WTC11 (cell line): ENCODE measurements at regions not wholly inside any gene's neighbourhood (a gene's known extent, or its start where the extent isn't known, plus 50 kb on each side); places are given as distances from the start of the nearest gene placed in this dataset.

Experiments used
- ATAC-seq: fragments of 200-7000 bp; cut with Tn5 transposase; 2 replicates; pipeline ENCODE4 v1.10.0; 2021; ENCODE audit warnings: mild to moderate bottlenecking, moderate library complexity
- CTCF ChIA-PET: fragments of 300-600 bp; sonication (Branson Sonifier 250); formaldehyde crosslinking; loops from one replicate; lab custom pipeline; 2021; ENCODE audit warnings: antibody characterized with exemption; lab: Charles Lee
- POLR2A ChIA-PET: fragments of 350-600 bp; sonication (Branson Sonifier 250); formaldehyde crosslinking; loops from one replicate; lab custom pipeline; 2021; ENCODE audit warnings: antibody characterized with exemption; lab: Charles Lee
- DNase-seq: peaks from one replicate; pipeline ENCODE4 v3.0.0; 2021; ENCODE audit warnings: low spot score
- H3K27ac Mint-ChIP-seq: 2 replicates; pipeline ENCODE4 v1.8.0; 2021; ENCODE audit warnings: mixed read lengths
- H3K27me3 Mint-ChIP-seq: 2 replicates; pipeline ENCODE4 v1.8.0; 2021; ENCODE audit warnings: low read depth, mild to moderate bottlenecking, moderate library complexity, mixed read lengths
- H3K36me3 Mint-ChIP-seq: 2 replicates; pipeline ENCODE4 v1.8.0; 2021; ENCODE audit warnings: mixed read lengths
- H3K4me1 Mint-ChIP-seq: 2 replicates; pipeline ENCODE4 v1.8.0; 2022; ENCODE audit warnings: mixed read lengths
- H3K4me3 Mint-ChIP-seq: 2 replicates; pipeline ENCODE4 v1.8.0; 2021; ENCODE audit warnings: mild to moderate bottlenecking, moderate library complexity, mixed read lengths
- H3K9me3 Mint-ChIP-seq: 2 replicates; pipeline ENCODE4 v1.8.0; 2021; ENCODE audit warnings: mixed read lengths
- ATF2 ChIP-seq: sonication (generic); formaldehyde crosslinking; IDR thresholded peaks from 2 replicates; pipeline ENCODE4 v1.8.1; 2022; ENCODE audit warnings: low read depth, missing genetic modification reagents, borderline replicate concordance
- CDX4 ChIP-seq: fragments of 250-450 bp; sonication (Bioruptor Pico); IDR thresholded peaks from 2 replicates; pipeline ENCODE4 v1.9.0; 2021; ENCODE audit warnings: moderate library complexity, mild to moderate bottlenecking, inconsistent platforms, borderline replicate concordance
- ETV6 ChIP-seq: sonication (generic); formaldehyde crosslinking; IDR thresholded peaks from 2 replicates; pipeline ENCODE4 v1.8.1; 2022; ENCODE audit warnings: mild to moderate bottlenecking, missing genetic modification reagents
- FOXJ3 ChIP-seq: sonication (generic); formaldehyde crosslinking; IDR thresholded peaks from 2 replicates; pipeline ENCODE4 v1.9.0; 2021; ENCODE audit warnings: missing genetic modification reagents, mild to moderate bottlenecking, borderline replicate concordance
- FOXK1 ChIP-seq: sonication (generic); formaldehyde crosslinking; IDR thresholded peaks from 2 replicates; pipeline ENCODE4 v1.8.0; 2022; ENCODE audit warnings: mild to moderate bottlenecking, moderate library complexity, missing genetic modification reagents
- GABPB1 ChIP-seq: sonication (generic); formaldehyde crosslinking; IDR thresholded peaks from 2 replicates; pipeline ENCODE4 v1.8.1; 2023; ENCODE audit warnings: mild to moderate bottlenecking, missing genetic modification reagents
- GRHL2 ChIP-seq: fragments of 250-450 bp; sonication (Bioruptor Pico); IDR thresholded peaks from 2 replicates; pipeline ENCODE4 v1.8.0; 2022; ENCODE audit warnings: mild to moderate bottlenecking, moderate library complexity; ENCODE audit not compliant: insufficient replicate concordance, severe bottlenecking
- JAZF1 ChIP-seq: fragments of 250-450 bp; sonication (Bioruptor Pico); IDR thresholded peaks from 2 replicates; pipeline ENCODE4 v1.9.0; 2021; ENCODE audit warnings: moderate library complexity, mild to moderate bottlenecking, inconsistent platforms
- MXD4 ChIP-seq: fragments of 250-450 bp; sonication (Bioruptor Pico); IDR thresholded peaks from 2 replicates; pipeline ENCODE4 v1.8.0; 2021; ENCODE audit warnings: mild to moderate bottlenecking, moderate library complexity, borderline replicate concordance
- MYBL2 ChIP-seq: sonication (generic); formaldehyde crosslinking; IDR thresholded peaks from 2 replicates; pipeline ENCODE4 v1.8.1; 2023; ENCODE audit warnings: mild to moderate bottlenecking, moderate library complexity, missing genetic modification reagents
- NFYB ChIP-seq: sonication (generic); formaldehyde crosslinking; conservative IDR thresholded peaks from 2 replicates; pipeline ENCODE4 v1.8.0; 2022; ENCODE audit warnings: low read depth, missing genetic modification reagents
- NR1H2 ChIP-seq: sonication (generic); formaldehyde crosslinking; IDR thresholded peaks from 2 replicates; pipeline ENCODE4 v1.9.0; 2021; ENCODE audit warnings: mild to moderate bottlenecking, moderate library complexity, missing genetic modification reagents
- OVOL2 ChIP-seq: fragments of 250-450 bp; sonication (Bioruptor Pico); IDR thresholded peaks from 2 replicates; pipeline ENCODE4 v1.9.0; 2021; ENCODE audit warnings: mild to moderate bottlenecking, borderline replicate concordance
- SMAD3 ChIP-seq: sonication (generic); formaldehyde crosslinking; IDR thresholded peaks from 2 replicates; pipeline ENCODE4 v1.8.0; 2022; ENCODE audit warnings: missing genetic modification reagents, mild to moderate bottlenecking, borderline replicate concordance
- TP53 ChIP-seq: sonication (generic); formaldehyde crosslinking; IDR thresholded peaks from 2 replicates; pipeline ENCODE4 v1.8.1; 2023; ENCODE audit warnings: mild to moderate bottlenecking, missing genetic modification reagents
- ZNF416 ChIP-seq: fragments of 250-450 bp; sonication (Bioruptor Pico); IDR thresholded peaks from 2 replicates; pipeline ENCODE4 v1.9.0; 2021; ENCODE audit warnings: mild to moderate bottlenecking, inconsistent platforms
- ZNF671 ChIP-seq: fragments of 250-450 bp; sonication (Bioruptor Pico); IDR thresholded peaks from 2 replicates; pipeline ENCODE4 v1.8.0; 2021; ENCODE audit warnings: mild to moderate bottlenecking
- TF ChIP-seq, protein P1 (sequence below): sonication (generic); formaldehyde crosslinking; IDR thresholded peaks from 2 replicates; pipeline ENCODE4 v1.8.1; 2022; ENCODE audit warnings: mild to moderate bottlenecking, moderate library complexity, missing genetic modification reagents
- TF ChIP-seq, protein P2 (sequence below): sonication (generic); formaldehyde crosslinking; IDR thresholded peaks from 2 replicates; pipeline ENCODE4 v1.8.1; 2023; ENCODE audit warnings: mild to moderate bottlenecking, missing genetic modification reagents, moderate library complexity
- TF ChIP-seq, protein P3 (sequence below): sonication (generic); formaldehyde crosslinking; conservative IDR thresholded peaks from 2 replicates; pipeline ENCODE4 v1.8.1; 2022; ENCODE audit warnings: mild to moderate bottlenecking, missing genetic modification reagents

DNA sequence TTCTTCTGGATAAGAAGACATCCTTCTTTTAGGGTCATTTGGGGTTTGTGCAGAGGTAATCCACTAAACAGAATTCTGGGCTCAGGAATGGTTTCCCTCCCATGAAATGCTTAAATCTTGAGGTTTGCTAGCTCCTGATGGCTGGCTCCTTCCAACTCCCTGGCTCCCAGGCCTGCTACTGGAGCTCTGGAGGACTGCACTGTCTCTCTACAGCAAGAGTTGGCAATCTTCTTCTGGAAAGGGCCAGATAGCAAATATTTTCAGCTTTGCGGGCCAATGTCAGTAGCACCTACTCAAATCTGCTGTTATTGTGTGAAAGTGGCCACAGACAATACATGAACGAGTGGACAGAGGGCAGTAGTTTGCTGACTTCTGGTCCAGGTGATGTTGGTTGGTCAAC is 174.2 kb upstream of the CTBP2 start (continued):
- TF ChIP-seq OVOL2 (CRISPR knock-in tag): no peak

- Mint-ChIP-seq H3K4me1 (no peaks in the 10 kb centered on the region), H3K27me3 (no peaks in the 10 kb centered on the region), H3K9me3 (no peaks in the 10 kb centered on the region; the same call in 1 of the 2 replicates), H3K36me3 (no peaks in the 10 kb centered on the region), H3K4me3 (no peak overlapping the region), H3K27ac (no peak overlapping the region)
- DNase-seq (no peak), ATAC-seq (no peak)
- CTCF ChIA-PET: no interaction called here
- POLR2A ChIA-PET: no interaction called here
- TF ChIP-seq ETV6: no peak
- TF ChIP-seq MXD4 (CRISPR knock-in tag): no peak
- TF ChIP-seq JAZF1 (CRISPR knock-in tag): no peak
- no peak for TF ChIP-seq FOXK1
- TF ChIP-seq, protein P1, sequence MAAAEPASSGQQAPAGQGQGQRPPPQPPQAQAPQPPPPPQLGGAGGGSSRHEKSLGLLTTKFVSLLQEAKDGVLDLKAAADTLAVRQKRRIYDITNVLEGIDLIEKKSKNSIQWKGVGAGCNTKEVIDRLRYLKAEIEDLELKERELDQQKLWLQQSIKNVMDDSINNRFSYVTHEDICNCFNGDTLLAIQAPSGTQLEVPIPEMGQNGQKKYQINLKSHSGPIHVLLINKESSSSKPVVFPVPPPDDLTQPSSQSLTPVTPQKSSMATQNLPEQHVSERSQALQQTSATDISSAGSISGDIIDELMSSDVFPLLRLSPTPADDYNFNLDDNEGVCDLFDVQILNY (CRISPR knock-in tag): no peak
- TF ChIP-seq ZNF416 (CRISPR knock-in tag): no peak
- no peak for TF ChIP-seq FOXJ3
- no peak for TF ChIP-seq GRHL2 (CRISPR knock-in tag)
- no peak for TF ChIP-seq NFYB
- no peak for TF ChIP-seq ATF2 (CRISPR knock-in tag)
- TF ChIP-seq, protein P2, sequence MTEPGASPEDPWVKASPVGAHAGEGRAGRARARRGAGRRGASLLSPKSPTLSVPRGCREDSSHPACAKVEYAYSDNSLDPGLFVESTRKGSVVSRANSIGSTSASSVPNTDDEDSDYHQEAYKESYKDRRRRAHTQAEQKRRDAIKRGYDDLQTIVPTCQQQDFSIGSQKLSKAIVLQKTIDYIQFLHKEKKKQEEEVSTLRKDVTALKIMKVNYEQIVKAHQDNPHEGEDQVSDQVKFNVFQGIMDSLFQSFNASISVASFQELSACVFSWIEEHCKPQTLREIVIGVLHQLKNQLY (CRISPR knock-in tag): no peak
- TF ChIP-seq TP53 (CRISPR knock-in tag): no peak
- TF ChIP-seq MYBL2 (CRISPR knock-in tag): no peak
- TF ChIP-seq NR1H2 (CRISPR knock-in tag): no peak
- TF ChIP-seq CDX4: no peak
- TF ChIP-seq, protein P3, sequence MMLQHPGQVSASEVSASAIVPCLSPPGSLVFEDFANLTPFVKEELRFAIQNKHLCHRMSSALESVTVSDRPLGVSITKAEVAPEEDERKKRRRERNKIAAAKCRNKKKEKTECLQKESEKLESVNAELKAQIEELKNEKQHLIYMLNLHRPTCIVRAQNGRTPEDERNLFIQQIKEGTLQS (CRISPR knock-in tag): no peak
- TF ChIP-seq SMAD3: no peak
- no peak for TF ChIP-seq ZNF671 (CRISPR knock-in tag)
These were observed 173.4 kb upstream of the CTBP2 start for GRCh38 chr10:125333769-125334168.

GRCh38 chr10:125333209-125333591 is 172.8 kb upstream of the CTBP2 start:
- ChIA-PET CTCF (no interaction called here), POLR2A (no interaction called here)
- ATAC-seq: no peak
- Mint-ChIP-seq H3K4me3 (no peak overlapping the region), H3K36me3 (no peaks in the 10 kb centered on the region), H3K27ac (no peak overlapping the region), H3K27me3 (peaks cover 4% of the 10 kb centered on the region), H3K4me1 (no peaks in the 10 kb centered on the region), H3K9me3 (peaks cover 1% of the 10 kb centered on the region; the same call in 1 of the 2 replicates)
- TF ChIP-seq GABPB1 (CRISPR knock-in tag) (no peak), SMAD3 (no peak), NFYB (no peak)
- DNase-seq: no peak
